ENCODE measurements at regions not wholly inside any gene's neighbourhood (a gene's known extent, or its start where the extent isn't known, plus 50 kb on each side); places are given as distances from the start of the nearest gene placed in this dataset.

GRCh38 chr18:27415495-27415894, 230.4 kb upstream of the CHST9 start:
- Histone ChIP-seq H3K4me3 (replicated peaks in 1 of 3; ENCODE audit: low read depth in 2 of 3, low read length in 3 of 3) (no peak overlapping the region), H3K4me2 (replicated peaks; ENCODE audit: extremely low read depth, low read length, poor library complexity, severe bottlenecking) (no peak overlapping the region), H3K9me3 (replicated peaks in 1 of 2; ENCODE audit: control insufficient read depth in 1 of 2, insufficient read depth in 1 of 2, low read length in 2 of 2) (peaks cover 0 to 4% of the 10 kb centered on the region in 2 donors), H3K27me3 (ENCODE audit: control insufficient read depth in 2 of 2, insufficient read depth in 2 of 2, low read length in 2 of 2) (no peaks in the 10 kb centered on the region), H2AFZ (ENCODE audit: insufficient read depth, low read depth, low read length, poor library complexity, severe bottlenecking) (no peak overlapping the region), H3K9ac (ENCODE audit: insufficient read depth, low read length, poor library complexity, severe bottlenecking) (no peak overlapping the region), H3K79me2 (ENCODE audit: insufficient read depth, low read length) (no peaks in the 10 kb centered on the region), H3K4me1 (ENCODE audit: control insufficient read depth in 1 of 2, insufficient read depth in 2 of 2, low read length in 2 of 2) (no peaks in the 10 kb centered on the region), H3K27ac (ENCODE audit: low read depth in 1 of 2, low read length in 2 of 2) (no peak overlapping the region), H4K20me1 (ENCODE audit: insufficient read depth, low read length) (no peaks in the 10 kb centered on the region), H3K36me3 (replicated peaks in 1 of 2; ENCODE audit: control insufficient read depth in 1 of 2, insufficient read depth in 2 of 2, low read length in 2 of 2) (no peaks in the 10 kb centered on the region)
- H3K4me3 Mint-ChIP-seq: no peak overlapping the region
- 88% methylated on average over 3 of the region's 4 CpGs for WGBS (ENCODE audit: insufficient coverage)
- H3K4me1 Mint-ChIP-seq: no peaks in the 10 kb centered on the region
- no peak for DNase-seq
- no peak overlapping the region for H3K27ac Mint-ChIP-seq
- no peaks in the 10 kb centered on the region for H3K36me3 Mint-ChIP-seq
- no peaks in the 10 kb centered on the region for H3K27me3 Mint-ChIP-seq (ENCODE audit: low read depth in 3 of 3)
- peaks cover 0 to 4% (median 2%) of the 10 kb centered on the region in 7 donors for H3K9me3 Mint-ChIP-seq
- TF ChIP-seq CTCF (IDR thresholded peaks at IDR 0.05): no peak
- intact Hi-C loops (cut with micrococcal nuclease): no loop called here

- Mint-ChIP-seq H3K27me3 (ENCODE audit: low read depth in 3 of 3) (no peaks in the 10 kb centered on the region), H3K4me1 (no peaks in the 10 kb centered on the region), H3K9me3 (peaks cover 0 to 4% (median 2%) of the 10 kb centered on the region in 7 donors), H3K4me3 (no peak overlapping the region), H3K27ac (no peak overlapping the region), H3K36me3 (no peaks in the 10 kb centered on the region)
- Histone ChIP-seq H2AFZ (ENCODE audit: insufficient read depth, low read depth, low read length, poor library complexity, severe bottlenecking) (no peak overlapping the region), H3K79me2 (ENCODE audit: insufficient read depth, low read length) (no peaks in the 10 kb centered on the region), H4K20me1 (ENCODE audit: insufficient read depth, low read length) (no peaks in the 10 kb centered on the region), H3K36me3 (replicated peaks in 1 of 2; ENCODE audit: control insufficient read depth in 1 of 2, insufficient read depth in 2 of 2, low read length in 2 of 2) (no peaks in the 10 kb centered on the region), H3K27me3 (ENCODE audit: control insufficient read depth in 2 of 2, insufficient read depth in 2 of 2, low read length in 2 of 2) (no peaks in the 10 kb centered on the region), H3K9ac (ENCODE audit: insufficient read depth, low read length, poor library complexity, severe bottlenecking) (no peak overlapping the region), H3K4me2 (replicated peaks; ENCODE audit: extremely low read depth, low read length, poor library complexity, severe bottlenecking) (no peak overlapping the region), H3K27ac (ENCODE audit: low read depth in 1 of 2, low read length in 2 of 2) (no peak overlapping the region), H3K4me1 (ENCODE audit: control insufficient read depth in 1 of 2, insufficient read depth in 2 of 2, low read length in 2 of 2) (no peaks in the 10 kb centered on the region), H3K9me3 (replicated peaks in 1 of 2; ENCODE audit: control insufficient read depth in 1 of 2, insufficient read depth in 1 of 2, low read length in 2 of 2) (peaks cover 0 to 4% of the 10 kb centered on the region in 2 donors), H3K4me3 (replicated peaks in 1 of 3; ENCODE audit: low read depth in 2 of 3, low read length in 3 of 3) (no peak overlapping the region)
- no peak for TF ChIP-seq CTCF (IDR thresholded peaks at IDR 0.05)
- DNase-seq: no peak
- intact Hi-C loops (cut with micrococcal nuclease): no loop called here
- no CpG with 5 or more reads among the region's 1 CpG for WGBS (ENCODE audit: insufficient coverage)
These were observed 229.6 kb upstream of the CHST9 start for GRCh38 chr18:27414682-27415081.
